Left ventricle myocardium superior (tissue), 1 donor: ENCODE measurements at regions not wholly inside any gene's neighbourhood (a gene's known extent, or its start where the extent isn't known, plus 50 kb on each side); places are given as distances from the start of the nearest gene placed in this dataset.
A peak's percentile ranks its signal among the peaks of the same experiment; 100 is the strongest.
"Not testable (repeated sequence)": the region's sequence is repeated elsewhere in the genome, so short reads cannot be mapped to it uniquely, and the experiment has no call there.

Experiments
- ATAC-seq: fragments of 200-7000 bp; cut with Tn5 transposase; one replicate; pipeline ENCODE4 v1.9.1; 2020; ENCODE audit warnings: mild to moderate bottlenecking, moderate library complexity
- DNase-seq: peaks from one replicate; pipeline ENCODE4 v3.0.0-alpha.2; 2020
- intact Hi-C: fragments of 100-400 bp; cut with micrococcal nuclease; formaldehyde crosslinking; loops from one replicate; pipeline ENCODE4 v1.11.0; 2022
- donor health status: DM: no; HTN: yes; CAD: no; lungs with severe emphysema.

GRCh38 chr4:71081192-71081591, 87.7 kb downstream of the DCK start:
- no peak for DNase-seq
- no peak for ATAC-seq
- intact Hi-C loops: no loop called here

- ATAC-seq (peak; percentile 18), DNase-seq (no peak)
- intact Hi-C loops: no loop called here
Measured at GRCh38 chr4:71093745-71094144, 100.3 kb downstream of the DCK start.

GRCh38 chr4:71094201-71094600, 100.8 kb downstream of the DCK start:
- intact Hi-C loops: no loop called here
- no peak for DNase-seq
- peak; percentile 82 for ATAC-seq

GRCh38 chr4:71095141-71095540, 101.7 kb downstream of the DCK start:
- no peak for ATAC-seq
- intact Hi-C loops: no loop called here
- DNase-seq: no peak

- no peak for ATAC-seq
- intact Hi-C loops: no loop called here
- DNase-seq: no peak
Measured at GRCh38 chr4:71095545-71095944, 102.1 kb downstream of the DCK start.

- intact Hi-C loops: no loop called here
- no peak for DNase-seq
- no peak for ATAC-seq
Measured at GRCh38 chr4:71107726-71108125, 114.3 kb downstream of the DCK start.

DNA sequence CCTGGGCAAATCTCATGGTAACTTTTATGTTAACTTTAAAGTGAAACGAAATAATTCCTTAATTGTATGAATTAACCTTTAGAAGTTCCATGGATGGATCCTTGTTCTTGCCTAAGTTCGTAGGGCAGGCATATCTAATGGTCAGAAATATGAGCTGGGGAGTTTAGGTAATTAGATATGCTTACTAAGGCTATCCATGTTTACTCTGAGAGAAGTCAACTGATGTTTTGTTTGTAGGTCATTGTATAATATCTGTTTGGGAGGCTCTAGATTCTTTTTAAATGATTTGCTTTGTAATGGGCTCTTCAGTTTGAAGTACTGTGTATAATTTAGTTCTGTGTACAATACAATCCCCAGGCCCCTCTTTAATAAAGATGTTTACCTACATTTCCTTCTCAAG, 117.0 kb downstream of the DCK start:
- intact Hi-C loops: no loop called here
- DNase-seq (no peak), ATAC-seq (no peak)

DNA sequence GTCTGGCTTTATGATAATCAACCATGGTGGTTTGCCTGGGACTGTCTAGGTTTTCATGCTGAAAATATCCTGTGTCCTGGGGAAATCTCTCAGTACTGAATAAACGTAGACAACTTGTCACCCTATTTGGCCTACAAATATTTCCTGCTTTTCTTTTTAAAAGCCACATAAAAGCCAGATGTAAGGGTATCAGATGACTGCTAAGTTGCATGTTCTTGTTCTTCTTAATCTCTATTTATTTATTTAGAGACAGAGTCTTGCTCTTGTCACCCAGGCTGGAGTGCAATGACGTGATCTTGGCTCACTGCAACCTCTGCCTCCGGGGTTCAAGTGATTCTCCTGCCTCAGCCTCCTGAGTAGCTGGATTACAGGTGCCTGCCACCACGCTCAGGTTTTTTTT, 117.7 kb downstream of the DCK start:
- ATAC-seq, DNase-seq, intact Hi-C loops: not testable (repeated sequence)

DNA sequence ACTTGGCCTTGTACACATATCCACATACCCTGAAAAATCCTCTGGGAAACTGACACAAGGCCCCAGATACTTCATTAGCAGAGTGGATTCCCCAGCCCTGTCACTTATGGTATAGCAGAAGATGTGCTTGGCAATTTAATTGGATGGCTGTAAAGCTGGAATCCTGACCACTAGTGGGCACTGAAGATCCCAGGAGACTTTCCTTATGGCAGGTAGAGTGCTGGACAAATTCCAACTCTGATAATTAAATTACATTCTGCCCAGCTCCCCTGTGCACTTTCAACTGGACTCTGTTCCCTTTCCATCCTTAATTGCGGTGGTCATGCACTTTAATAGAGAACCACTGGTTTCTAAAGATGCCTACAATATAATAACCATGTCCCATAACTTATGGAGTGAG, 119.8 kb downstream of the DCK start:
- intact Hi-C loops: no loop called here
- no peak for ATAC-seq
- no peak for DNase-seq

DNA sequence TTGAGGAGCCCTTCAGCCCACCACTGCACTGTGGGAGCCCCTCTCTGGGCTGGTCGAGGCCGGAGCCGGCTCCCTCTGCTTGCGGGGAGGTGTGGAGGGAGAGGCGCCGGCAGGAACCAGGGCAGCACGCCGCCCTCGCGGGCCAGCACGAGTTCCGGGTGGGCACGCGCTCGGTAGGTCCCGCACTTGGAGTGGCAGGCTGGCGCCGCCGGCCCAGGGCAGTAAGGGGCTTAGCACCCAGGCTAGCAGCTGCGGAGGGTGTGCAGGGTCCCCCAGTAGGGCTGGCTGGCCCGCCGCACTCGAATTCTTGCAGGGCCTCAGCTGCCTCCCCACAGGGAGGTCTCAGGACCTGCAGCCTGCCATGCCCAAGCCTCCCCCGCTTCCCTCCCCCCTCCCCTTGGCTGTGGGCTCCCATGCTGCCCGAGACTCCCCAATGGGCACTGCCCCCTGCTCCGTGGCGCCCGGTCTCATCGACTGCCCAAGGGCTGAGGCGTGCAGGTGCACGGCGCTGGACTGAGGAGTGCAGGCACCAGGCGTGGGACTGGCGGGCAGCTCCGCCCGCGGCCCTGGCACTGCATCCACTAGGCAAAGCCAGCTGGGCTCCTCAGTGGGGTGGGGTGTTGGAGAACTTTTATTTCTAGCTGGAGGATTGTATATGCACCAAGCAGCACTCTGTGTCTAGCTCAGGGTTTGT, 127.5 kb downstream of the DCK start:
- ATAC-seq: no peak
- intact Hi-C loops: no loop called here
- DNase-seq: no peak

DNA sequence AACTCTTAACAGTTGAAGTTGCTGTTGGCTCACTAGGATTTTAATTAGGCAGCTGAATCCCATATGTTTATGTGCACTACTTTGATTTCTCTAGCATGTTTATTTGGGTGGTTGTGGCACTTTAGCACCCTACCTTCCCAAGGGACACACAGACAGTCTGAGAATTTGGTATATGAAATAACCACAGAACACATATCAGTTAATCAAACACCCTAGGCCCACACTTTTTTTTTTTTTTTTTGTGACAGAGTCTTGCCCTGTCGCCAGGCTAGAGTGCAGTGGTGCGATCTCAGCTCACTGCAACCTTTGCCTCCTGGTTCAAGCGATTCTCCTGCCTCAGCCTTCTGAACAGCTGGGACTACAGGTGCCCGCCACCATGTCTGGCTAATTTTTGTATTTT, 130.5 kb downstream of the DCK start:
- intact Hi-C loops: no loop called here
- DNase-seq (no peak), ATAC-seq (no peak)

DNA sequence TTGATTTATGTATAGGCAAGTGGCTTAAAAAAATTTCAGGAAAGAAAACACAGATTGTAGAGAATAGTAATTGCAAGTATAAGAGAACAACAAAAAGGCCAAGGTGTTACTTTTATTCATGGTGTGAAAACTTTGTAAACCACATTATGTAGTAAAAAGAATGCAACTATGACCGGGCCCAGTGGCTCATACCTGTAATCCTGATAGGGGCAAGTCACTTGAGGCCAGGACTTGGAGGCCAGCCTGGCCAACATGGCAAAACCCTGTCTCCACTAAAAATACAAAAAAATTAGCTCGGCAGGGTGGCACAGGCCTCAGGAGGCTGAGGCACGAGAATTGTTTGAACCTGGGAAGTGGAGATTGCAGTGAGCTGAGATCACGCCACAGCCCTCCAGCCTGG, 131.7 kb downstream of the DCK start:
- intact Hi-C loops: no loop called here
- ATAC-seq (no peak), DNase-seq (no peak)

DNA sequence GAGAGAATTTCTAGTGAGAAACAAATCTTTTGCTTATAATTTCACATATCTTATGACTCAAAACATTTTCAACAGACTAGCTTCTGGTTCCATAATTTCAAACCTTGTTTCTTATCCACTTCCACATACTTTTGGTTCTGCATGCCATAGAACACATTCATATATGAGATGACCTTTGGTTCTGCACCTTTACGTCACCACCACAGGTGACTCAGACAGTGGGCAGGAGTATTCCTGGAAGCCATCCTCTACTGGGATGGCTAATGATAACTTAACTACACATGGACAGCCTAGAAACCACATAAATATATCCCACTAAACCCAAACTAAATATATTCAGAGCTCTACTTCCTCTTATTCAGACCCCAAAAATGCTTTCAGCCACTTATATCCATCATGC, 133.3 kb downstream of the DCK start:
- intact Hi-C loops: no loop called here
- no peak for DNase-seq
- no peak for ATAC-seq

DNA sequence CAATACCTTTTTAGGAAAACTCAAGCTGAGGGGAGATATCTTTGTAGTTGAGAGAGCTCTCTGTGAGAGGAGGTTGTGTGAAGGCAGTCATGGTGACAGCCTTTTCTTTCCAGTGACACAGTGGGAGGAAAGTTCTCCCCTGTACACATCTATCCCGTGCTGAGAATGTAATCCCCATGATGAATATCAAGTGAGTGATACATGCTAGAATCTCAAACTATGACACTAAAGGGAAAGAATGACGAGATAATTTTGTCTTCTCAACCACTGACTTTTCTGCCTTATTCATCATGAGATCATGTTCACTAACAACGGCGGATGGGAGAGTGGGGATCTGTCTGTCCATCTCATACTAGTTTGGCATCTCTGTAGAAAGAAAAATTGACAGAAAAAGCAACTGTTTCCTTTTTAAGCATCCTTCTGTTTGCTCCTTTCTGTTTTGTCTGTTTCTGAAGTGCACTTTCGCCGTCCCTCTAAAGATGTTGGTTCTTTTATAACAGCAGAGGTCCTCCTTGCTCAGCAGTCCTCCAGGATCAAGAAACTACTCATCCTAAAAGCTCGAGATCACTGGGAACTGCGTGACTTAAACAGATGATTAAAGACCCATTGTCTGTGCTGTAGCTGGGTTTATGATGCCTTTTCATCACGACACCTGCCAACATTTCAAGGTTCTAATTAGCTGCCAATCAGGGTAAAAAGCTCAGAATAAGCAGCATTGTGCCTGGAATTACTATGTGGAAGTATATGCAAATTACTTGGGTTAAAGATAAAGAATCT, 137.6 kb downstream of the DCK start:
- intact Hi-C loops: no loop called here
- DNase-seq (no peak), ATAC-seq (no peak)

DNA sequence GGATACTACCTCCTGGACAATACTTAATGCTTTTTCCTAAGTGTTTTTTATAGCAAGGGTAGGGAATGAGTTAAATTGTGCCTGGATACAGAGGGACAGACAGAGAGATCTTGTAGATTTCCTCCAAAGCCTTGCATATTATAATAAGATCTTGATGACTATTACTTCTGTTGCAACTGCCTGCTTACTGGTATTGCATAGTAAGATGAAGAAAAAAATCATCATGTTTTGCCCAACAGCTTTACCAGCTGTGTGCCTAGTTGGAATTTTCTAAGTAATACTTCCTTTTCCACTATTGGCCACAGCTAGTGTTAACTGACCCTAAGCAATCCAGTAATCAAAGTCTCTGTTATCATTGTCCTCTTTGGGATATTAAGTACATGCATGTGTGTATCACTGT, 139.0 kb downstream of the DCK start:
- ATAC-seq: no peak
- intact Hi-C loops: no loop called here
- DNase-seq: no peak

GRCh38 chr4:71133491-71133890, 140.0 kb downstream of the DCK start:
- intact Hi-C loops: no loop called here
- ATAC-seq (no peak), DNase-seq (no peak)

DNA sequence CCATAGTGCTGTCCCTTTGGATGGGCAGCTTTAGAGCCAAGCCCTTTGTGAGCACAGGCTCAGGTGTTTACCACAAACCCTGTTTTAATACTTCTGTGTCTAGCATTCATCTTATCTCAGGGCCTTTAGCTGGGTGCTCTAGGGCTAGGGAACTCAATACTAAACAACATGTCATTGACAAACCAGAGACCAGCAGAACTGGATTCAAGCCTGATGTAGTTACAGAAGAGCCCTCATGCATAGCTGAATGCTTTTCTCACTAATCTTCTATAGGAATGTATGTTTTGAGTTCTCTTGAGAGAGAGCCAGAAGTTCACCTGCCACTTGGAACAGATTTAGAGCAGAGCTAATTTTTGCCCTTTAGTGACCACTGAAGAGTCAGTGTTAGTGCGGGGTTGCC, 142.6 kb downstream of the DCK start:
- ATAC-seq (no peak), DNase-seq (no peak)
- intact Hi-C loops: no loop called here

DNA sequence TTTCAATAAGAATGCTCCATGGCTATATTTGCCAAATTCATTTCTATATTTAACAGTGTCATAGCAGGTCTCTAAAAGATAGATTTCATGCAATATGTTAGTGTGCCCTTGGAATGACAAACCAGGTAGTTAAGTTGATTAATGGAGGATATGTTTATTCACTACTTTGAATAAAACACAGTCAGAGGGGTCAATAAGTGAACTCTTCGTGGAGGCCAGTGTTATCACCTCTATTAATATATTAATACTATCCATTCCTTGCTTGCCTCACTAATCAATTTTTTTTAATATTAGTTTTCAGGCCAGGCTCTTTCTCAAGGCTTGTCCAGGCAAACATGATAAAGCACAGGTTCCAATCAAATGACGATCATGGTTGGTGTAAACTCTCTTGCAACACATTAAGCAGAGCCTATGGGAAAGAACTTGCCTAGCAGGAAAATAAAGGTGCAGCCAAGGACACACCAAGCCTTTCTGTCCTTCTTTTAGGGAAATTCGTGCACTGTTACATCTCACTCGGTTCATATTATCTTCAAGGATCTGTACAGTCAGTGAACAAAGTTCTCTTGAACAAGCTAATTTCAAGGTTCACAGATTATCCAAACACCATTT, 144.7 kb downstream of the DCK start:
- ATAC-seq (no peak), DNase-seq (no peak)
- intact Hi-C loops: no loop called here

DNA sequence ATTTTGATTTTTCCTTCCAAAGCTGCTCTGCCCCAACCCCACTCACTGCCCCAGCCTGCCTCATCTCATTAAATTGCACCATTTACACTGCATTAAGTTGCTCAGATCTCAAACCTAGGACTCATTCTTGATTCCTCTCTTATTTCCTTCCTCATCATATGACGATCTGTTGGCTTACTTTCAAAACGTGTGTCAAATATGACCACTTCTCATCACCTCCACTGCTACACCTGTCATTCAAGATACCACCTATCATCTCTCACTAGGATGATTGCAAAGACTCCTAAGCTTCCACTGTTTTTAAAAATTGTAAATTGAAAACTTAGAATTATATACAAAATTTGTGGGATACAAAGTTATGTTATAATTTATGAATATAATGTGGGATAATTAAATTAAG, 147.1 kb downstream of the DCK start:
- DNase-seq (no peak), ATAC-seq (no peak)
- intact Hi-C loops: no loop called here

- ATAC-seq: no peak
- intact Hi-C loops: no loop called here
- no peak for DNase-seq
Measured at GRCh38 chr4:71141125-71141524, 147.7 kb downstream of the DCK start.

GRCh38 chr4:71147261-71147660, 153.8 kb downstream of the DCK start:
- ATAC-seq (no peak), DNase-seq (no peak)
- intact Hi-C loops: no loop called here
